ENCODE measurements at regions not wholly inside any gene's neighbourhood (a gene's known extent, or its start where the extent isn't known, plus 50 kb on each side); places are given as distances from the start of the nearest gene placed in this dataset.

DNA sequence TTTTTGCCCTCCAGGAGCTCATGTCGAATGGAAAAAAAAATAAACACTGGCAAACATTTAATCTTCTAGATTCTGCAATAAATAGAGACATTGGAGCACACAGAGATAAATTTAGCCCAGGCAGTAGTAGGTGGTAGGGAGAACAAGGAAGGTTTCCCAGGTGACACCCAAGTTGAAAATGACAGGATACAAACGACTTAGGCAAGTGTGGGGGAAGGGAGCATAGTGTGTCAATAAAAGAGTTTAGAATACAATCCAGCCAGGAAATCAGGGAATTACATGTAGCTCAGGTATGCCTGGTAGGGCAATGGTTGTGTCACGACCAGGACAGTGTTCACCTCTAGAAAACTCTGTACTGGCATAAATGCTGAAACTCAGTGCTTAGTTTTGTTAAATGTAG, 364.6 kb upstream of the AGTR1 start:
- TF ChIP-seq, protein P1, sequence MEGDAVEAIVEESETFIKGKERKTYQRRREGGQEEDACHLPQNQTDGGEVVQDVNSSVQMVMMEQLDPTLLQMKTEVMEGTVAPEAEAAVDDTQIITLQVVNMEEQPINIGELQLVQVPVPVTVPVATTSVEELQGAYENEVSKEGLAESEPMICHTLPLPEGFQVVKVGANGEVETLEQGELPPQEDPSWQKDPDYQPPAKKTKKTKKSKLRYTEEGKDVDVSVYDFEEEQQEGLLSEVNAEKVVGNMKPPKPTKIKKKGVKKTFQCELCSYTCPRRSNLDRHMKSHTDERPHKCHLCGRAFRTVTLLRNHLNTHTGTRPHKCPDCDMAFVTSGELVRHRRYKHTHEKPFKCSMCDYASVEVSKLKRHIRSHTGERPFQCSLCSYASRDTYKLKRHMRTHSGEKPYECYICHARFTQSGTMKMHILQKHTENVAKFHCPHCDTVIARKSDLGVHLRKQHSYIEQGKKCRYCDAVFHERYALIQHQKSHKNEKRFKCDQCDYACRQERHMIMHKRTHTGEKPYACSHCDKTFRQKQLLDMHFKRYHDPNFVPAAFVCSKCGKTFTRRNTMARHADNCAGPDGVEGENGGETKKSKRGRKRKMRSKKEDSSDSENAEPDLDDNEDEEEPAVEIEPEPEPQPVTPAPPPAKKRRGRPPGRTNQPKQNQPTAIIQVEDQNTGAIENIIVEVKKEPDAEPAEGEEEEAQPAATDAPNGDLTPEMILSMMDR (IDR thresholded peaks at IDR 0.05 in 4 of 5, conservative IDR thresholded peaks at IDR 0.05 in 1 of 5) = no peak
- no peak for TF ChIP-seq POLR2A (IDR thresholded peaks at IDR 0.05)
